Right lobe of liver (tissue), 4 donors: ENCODE measurements at regions not wholly inside any gene's neighbourhood (a gene's known extent, or its start where the extent isn't known, plus 50 kb on each side); places are given as distances from the start of the nearest gene placed in this dataset.

Experiments
- POLR2A ChIP-seq: fragments of 450-650 bp; IDR thresholded peaks from one replicate; pipeline ENCODE4 v1.6.1; 2017; ENCODE audit warnings: antibody characterized with exemption, mild to moderate bottlenecking
- TF ChIP-seq, protein P1 (sequence below), 4 donors: fragments of 200-600 bp in 3 of 4; fragments of 450-650 bp in 1 of 4; IDR thresholded peaks; one replicate each; pipeline versions ENCODE4 v1.5.1 to v1.8.0; 2016 to 2022; ENCODE audit warnings: antibody characterized with exemption in 4 of 4, mild to moderate bottlenecking in 2 of 4
- donor health status: DM: no; HTN: no; CAD: no.
- donor health status: DM: no; HTN: no; CAD: no.
- donor health status: DM: no; HTN: yes; CAD: no.

DNA sequence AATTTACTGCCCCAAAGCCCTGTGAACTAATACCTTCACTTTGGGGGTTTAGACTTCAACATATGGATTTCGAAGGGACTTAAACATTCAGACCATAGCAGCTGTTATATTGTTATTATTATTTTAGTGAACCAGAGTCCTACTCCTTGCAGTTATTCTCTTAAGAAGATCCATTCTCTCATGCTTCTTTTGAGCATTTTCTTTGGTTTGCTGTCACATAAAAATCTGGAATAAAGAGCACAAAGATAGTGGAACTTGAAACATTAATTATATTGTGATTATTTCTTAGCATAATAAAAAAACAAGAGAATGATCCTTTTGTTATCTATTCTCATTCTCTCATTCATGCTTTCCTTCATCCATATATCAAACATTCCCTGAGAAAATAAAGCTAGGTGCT lies 166.4 kb upstream of the GBE1 start:
- TF ChIP-seq, protein P1, sequence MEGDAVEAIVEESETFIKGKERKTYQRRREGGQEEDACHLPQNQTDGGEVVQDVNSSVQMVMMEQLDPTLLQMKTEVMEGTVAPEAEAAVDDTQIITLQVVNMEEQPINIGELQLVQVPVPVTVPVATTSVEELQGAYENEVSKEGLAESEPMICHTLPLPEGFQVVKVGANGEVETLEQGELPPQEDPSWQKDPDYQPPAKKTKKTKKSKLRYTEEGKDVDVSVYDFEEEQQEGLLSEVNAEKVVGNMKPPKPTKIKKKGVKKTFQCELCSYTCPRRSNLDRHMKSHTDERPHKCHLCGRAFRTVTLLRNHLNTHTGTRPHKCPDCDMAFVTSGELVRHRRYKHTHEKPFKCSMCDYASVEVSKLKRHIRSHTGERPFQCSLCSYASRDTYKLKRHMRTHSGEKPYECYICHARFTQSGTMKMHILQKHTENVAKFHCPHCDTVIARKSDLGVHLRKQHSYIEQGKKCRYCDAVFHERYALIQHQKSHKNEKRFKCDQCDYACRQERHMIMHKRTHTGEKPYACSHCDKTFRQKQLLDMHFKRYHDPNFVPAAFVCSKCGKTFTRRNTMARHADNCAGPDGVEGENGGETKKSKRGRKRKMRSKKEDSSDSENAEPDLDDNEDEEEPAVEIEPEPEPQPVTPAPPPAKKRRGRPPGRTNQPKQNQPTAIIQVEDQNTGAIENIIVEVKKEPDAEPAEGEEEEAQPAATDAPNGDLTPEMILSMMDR (IDR thresholded peaks at IDR 0.05), result no peak
- TF ChIP-seq POLR2A, result no peak
